GM06990 (cell line): ENCODE measurements at regions not wholly inside any gene's neighbourhood (a gene's known extent, or its start where the extent isn't known, plus 50 kb on each side); places are given as distances from the start of the nearest gene placed in this dataset.

ENCODE experiments used
- DNase-seq: peaks from one replicate; pipeline ENCODE4 v3.0.0-alpha.2; 2011; ENCODE audit not compliant: insufficient read length; ENCODE audit errors: extremely low read depth
- H3K27me3 ChIP-seq: replicated peaks from 2 replicates; pipeline ENCODE4 v1.6.0; 2011; ENCODE audit warnings: low read length; ENCODE audit not compliant: control insufficient read depth, insufficient read depth
- H3K36me3 ChIP-seq: 2 replicates; pipeline ENCODE4 v1.5.1; 2011; ENCODE audit warnings: low read length; ENCODE audit not compliant: control insufficient read depth, insufficient read depth
- H3K4me3 ChIP-seq: replicated peaks from 2 replicates; pipeline ENCODE4 v1.5.1; 2011; ENCODE audit warnings: low read depth, mild to moderate bottlenecking, control low read depth, low read length
- CTCF ChIP-seq: IDR thresholded peaks from 2 replicates; pipeline ENCODE4 v1.5.1; 2011; ENCODE audit warnings: low read length, control low read depth, mild to moderate bottlenecking, inconsistent platforms; ENCODE audit not compliant: insufficient read depth, poor library complexity, severe bottlenecking

DNA sequence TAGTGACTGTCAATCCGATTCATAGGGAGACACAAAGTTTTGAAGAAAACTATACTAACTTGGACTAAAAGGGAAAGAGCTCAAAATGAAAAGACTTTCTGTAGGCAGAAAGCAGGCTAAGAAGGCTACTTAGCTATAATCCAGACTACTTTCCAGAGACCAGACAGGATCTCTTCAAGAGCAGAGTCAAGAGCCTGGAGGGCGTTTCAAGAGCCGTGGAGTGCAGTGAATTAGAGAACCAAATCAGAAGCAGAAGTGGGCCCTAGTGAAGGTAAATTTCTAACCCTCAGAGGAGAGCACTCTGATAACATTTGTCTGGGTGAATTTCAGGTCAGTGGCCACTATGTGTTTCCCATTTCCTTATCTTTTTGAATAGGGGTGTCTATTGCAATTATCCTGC is 76.4 kb downstream of the CGGBP1 start:
- no peak overlapping the region for H3K4me3 ChIP-seq
- DNase-seq: no peak
- H3K27me3 ChIP-seq: no peaks in the 10 kb centered on the region
- H3K36me3 ChIP-seq: no peaks in the 10 kb centered on the region
- TF ChIP-seq CTCF: no peak

DNA sequence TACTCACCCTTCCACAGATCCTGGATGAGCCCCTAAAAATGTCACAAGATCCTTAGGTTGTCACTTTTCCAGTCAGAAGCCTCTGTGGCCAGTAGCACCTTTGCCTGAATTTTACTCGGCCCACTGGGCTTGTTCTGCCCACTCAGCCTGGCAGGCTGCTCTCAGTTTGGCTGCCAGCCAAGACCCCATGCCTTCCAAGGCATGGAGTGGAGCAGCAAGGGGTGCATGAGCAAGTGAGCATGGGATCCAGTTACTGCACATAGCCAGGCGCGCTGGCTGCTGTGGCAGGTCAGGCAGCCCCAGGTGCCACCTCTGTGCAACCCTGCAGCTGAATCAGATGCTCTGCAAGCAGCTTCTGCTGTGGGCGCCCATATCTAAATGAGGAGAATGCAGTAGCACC is 79.3 kb downstream of the CGGBP1 start:
- no peak for TF ChIP-seq CTCF
- no peak for DNase-seq
- Histone ChIP-seq H3K4me3 (no peak overlapping the region), H3K27me3 (no peaks in the 10 kb centered on the region), H3K36me3 (no peaks in the 10 kb centered on the region)

DNA sequence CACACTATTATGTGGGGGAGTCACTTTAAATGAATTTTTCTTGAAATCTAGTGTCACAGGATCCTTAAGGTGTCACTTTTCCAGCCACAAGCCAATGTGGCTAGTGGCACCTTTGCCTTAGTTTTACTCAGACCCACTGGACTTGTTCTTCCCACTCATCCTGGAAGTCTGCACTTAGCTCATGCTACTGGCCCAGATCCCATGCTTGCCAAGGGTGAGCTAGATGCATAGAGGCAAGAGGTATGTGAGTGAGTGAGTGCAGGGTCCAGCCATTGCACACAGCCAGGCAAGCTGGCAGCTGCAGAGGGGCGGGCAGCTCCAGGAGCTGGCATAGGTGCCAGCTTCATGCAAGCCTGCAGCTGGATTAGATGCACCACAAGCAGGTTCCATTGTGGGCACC is 81.0 kb downstream of the CGGBP1 start:
- no peaks in the 10 kb centered on the region for H3K27me3 ChIP-seq
- no peak for DNase-seq
- no peak overlapping the region for H3K4me3 ChIP-seq
- no peak for TF ChIP-seq CTCF
- H3K36me3 ChIP-seq: no peaks in the 10 kb centered on the region

- Histone ChIP-seq H3K27me3 (no peaks in the 10 kb centered on the region), H3K4me3 (no peak overlapping the region), H3K36me3 (no peaks in the 10 kb centered on the region)
- no peak for DNase-seq
- no peak for TF ChIP-seq CTCF
Measured at GRCh38 chr3:87975716-87976115, 83.1 kb downstream of the CGGBP1 start.

GRCh38 chr3:87973906-87974305 is 84.9 kb downstream of the CGGBP1 start:
- no peak for TF ChIP-seq CTCF
- no peaks in the 10 kb centered on the region for H3K36me3 ChIP-seq
- no peak for DNase-seq
- no peak overlapping the region for H3K4me3 ChIP-seq
- no peaks in the 10 kb centered on the region for H3K27me3 ChIP-seq

DNA sequence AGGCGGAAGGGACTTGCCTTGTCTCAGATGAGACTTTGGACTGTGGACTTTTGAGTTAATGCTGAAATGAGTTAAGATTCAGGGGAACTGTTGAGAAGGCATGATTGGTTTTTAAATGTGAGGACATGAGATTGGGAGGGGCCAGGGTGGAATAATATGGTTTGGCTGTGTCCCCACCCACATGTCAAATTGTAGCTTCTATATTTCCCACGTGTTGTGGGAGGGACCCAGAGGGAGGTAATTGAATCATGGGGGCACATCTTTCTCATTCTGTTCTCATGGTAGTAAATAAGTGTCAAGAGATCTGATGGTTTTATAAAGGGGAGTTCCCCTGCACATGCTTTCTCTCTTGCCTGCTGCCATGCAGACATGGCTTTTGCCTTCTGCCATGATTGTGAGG is 89.2 kb downstream of the CGGBP1 start:
- no peak for DNase-seq
- no peaks in the 10 kb centered on the region for H3K27me3 ChIP-seq
- no peaks in the 10 kb centered on the region for H3K36me3 ChIP-seq
- TF ChIP-seq CTCF: no peak
- H3K4me3 ChIP-seq: no peak overlapping the region
